HCT116 (cell line): ENCODE measurements at regions not wholly inside any gene's neighbourhood (a gene's known extent, or its start where the extent isn't known, plus 50 kb on each side); places are given as distances from the start of the nearest gene placed in this dataset.

Experiments used
- ATAC-seq: fragments of 200-7000 bp; cut with Tn5 transposase; 2 replicates; pipeline ENCODE4 v1.9.1; 2020; ENCODE audit warnings: mild to moderate bottlenecking, moderate library complexity
- BruUV-seq: library from RNA; stranded (reverse); fragments of 400-500 nt; replicated peaks from 2 replicates; lab custom pipeline; 2021; lab: Mats Ljungman, UMichigan
- CTCF ChIA-PET: fragments of 300-600 bp; sonication (Branson Sonifier 250); formaldehyde crosslinking; loops from one replicate; lab custom pipeline; 2021; ENCODE audit warnings: antibody characterized with exemption; lab: Charles Lee
- POLR2A ChIA-PET: fragments of 300-600, 350-600 bp; sonication (Branson Sonifier 250); formaldehyde crosslinking; loops from one replicate; lab custom pipeline; 2021; ENCODE audit warnings: antibody characterized with exemption; lab: Charles Lee
- RAD21 ChIA-PET, 2 experiments: fragments of 300-600 bp; sonication (Branson Sonifier 250); formaldehyde crosslinking; loops; one replicate each; lab custom pipeline; 2023; ENCODE audit warnings: low total read pairs in 2 of 2; ENCODE audit not compliant: uncharacterized antibody in 2 of 2, unreplicated experiment in 2 of 2, low non-redundant PET in 1 of 2; lab: Charles Lee
- DNase-seq: peaks from one replicate; pipeline ENCODE4 v3.0.0-alpha.2; 2010; ENCODE audit warnings: low read depth, low spot score
- H2AFZ ChIP-seq: fragments of 200-600 bp; shearing (Covaris generic), sonication (generic); 2 replicates; pipeline ENCODE4 v1.6.1; 2017; ENCODE audit warnings: low read depth, mixed run types, mixed read lengths, antibody characterized with exemption, low read length; ENCODE audit not compliant: poor library complexity, severe bottlenecking
- H3K27ac ChIP-seq: 2 replicates; pipeline ENCODE4 v1.5.1; 2012; ENCODE audit warnings: low read depth, low read length
- H3K27me3 ChIP-seq: fragments of 200-600 bp; sonication (generic); 2 replicates; pipeline ENCODE4 v1.6.1; 2016; ENCODE audit warnings: mixed run types, low read length, mixed read lengths; ENCODE audit not compliant: insufficient read depth
- H3K36me3 ChIP-seq, 2 experiments: fragments of 200-500 bp in 1 of 2; fragments of 200-600 bp in 1 of 2; sonication (Bioruptor generic) in 1 of 2; sonication (generic) in 1 of 2; 2 replicates each; pipeline versions ENCODE4 v1.5.1 to v1.6.1; 2014 to 2016; ENCODE audit warnings: low read length in 2 of 2, inconsistent platforms in 1 of 2, mixed read lengths in 1 of 2, mixed run types in 1 of 2; ENCODE audit not compliant: insufficient read depth in 2 of 2, control insufficient read depth in 1 of 2
- H3K4me1 ChIP-seq, 2 experiments: fragments of 200-600 bp in 1 of 2; sonication (generic) in 1 of 2; 2 replicates each; pipeline versions ENCODE4 v1.5.1 to v1.6.1; 2012 to 2017; ENCODE audit warnings: low read length in 2 of 2, inconsistent platforms in 1 of 2, mild to moderate bottlenecking in 1 of 2, mixed read lengths in 1 of 2, mixed run types in 1 of 2, moderate library complexity in 1 of 2; ENCODE audit not compliant: insufficient read depth in 2 of 2, control insufficient read depth in 1 of 2
- H3K4me2 ChIP-seq: fragments of 200-600 bp; sonication (generic); 2 replicates; pipeline ENCODE4 v1.6.1; 2017; ENCODE audit warnings: mixed run types, low read length, mixed read lengths
- H3K4me3 ChIP-seq, 2 experiments: fragments of 200-600 bp in 1 of 2; sonication (generic) in 1 of 2; replicated peaks in 1 of 2; 2 replicates each; pipeline ENCODE4 v1.5.1; 2011 to 2016; ENCODE audit warnings: low read length in 2 of 2, control low read depth in 1 of 2, low read depth in 1 of 2, mild to moderate bottlenecking in 1 of 2, mixed read lengths in 1 of 2, mixed run types in 1 of 2
- H3K79me2 ChIP-seq: fragments of 200-600 bp; sonication (generic); 2 replicates; pipeline ENCODE4 v1.6.1; 2017; ENCODE audit warnings: mild to moderate bottlenecking, mixed run types, low read length, moderate library complexity, mixed read lengths; ENCODE audit not compliant: insufficient read depth
- H3K9ac ChIP-seq: fragments of 200-600 bp; sonication (generic); 2 replicates; pipeline ENCODE4 v1.6.1; 2016; ENCODE audit warnings: low read length, mixed read lengths
- H3K9me2 ChIP-seq: fragments of 200-600 bp; sonication (generic), shearing (Covaris generic); 2 replicates; pipeline ENCODE4 v1.6.1; 2017; ENCODE audit warnings: mixed run types, mild to moderate bottlenecking, moderate library complexity; ENCODE audit not compliant: insufficient read depth
- H3K9me3 ChIP-seq, 2 experiments: fragments of 200-500 bp in 1 of 2; fragments of 200-600 bp in 1 of 2; sonication (Bioruptor generic) in 1 of 2; sonication (generic) in 1 of 2; 2 replicates each; pipeline ENCODE4 v1.6.1; 2014 to 2017; ENCODE audit warnings: low read length in 2 of 2, mixed read lengths in 2 of 2, inconsistent platforms in 1 of 2, low read depth in 1 of 2, mild to moderate bottlenecking in 1 of 2, mixed run types in 1 of 2, moderate library complexity in 1 of 2; ENCODE audit not compliant: control insufficient read depth in 1 of 2, insufficient read depth in 1 of 2
- H4K20me1 ChIP-seq: fragments of 200-600 bp; sonication (generic), shearing (Covaris generic); 2 replicates; pipeline ENCODE4 v1.6.1; 2017; ENCODE audit warnings: mixed run types, mild to moderate bottlenecking, moderate library complexity; ENCODE audit not compliant: insufficient read depth
- ELF1 ChIP-seq: IDR thresholded peaks from 2 replicates; pipeline ENCODE4 v1.6.1; 2012; ENCODE audit warnings: low read depth, borderline replicate concordance
- JUND ChIP-seq: IDR thresholded peaks from 2 replicates; pipeline ENCODE4 v1.6.1; 2012
- MAX ChIP-seq: IDR thresholded peaks from 2 replicates; pipeline ENCODE4 v1.6.1; 2012
- RAD21 ChIP-seq: IDR thresholded peaks from 2 replicates; pipeline ENCODE4 v1.6.1; 2012; ENCODE audit warnings: low read depth, mild to moderate bottlenecking
- SIN3A ChIP-seq: IDR thresholded peaks from 2 replicates; pipeline ENCODE4 v1.6.1; 2012; ENCODE audit warnings: low read depth
- SRF ChIP-seq: IDR thresholded peaks from 2 replicates; pipeline ENCODE4 v1.6.1; 2012; ENCODE audit warnings: low read depth
- YY1 ChIP-seq: IDR thresholded peaks from 2 replicates; pipeline ENCODE4 v1.6.1; 2011; ENCODE audit warnings: low read length, low read depth, moderate library complexity, mild to moderate bottlenecking; ENCODE audit not compliant: insufficient replicate concordance; ENCODE audit errors: extremely low read depth
- ZNF274 ChIP-seq: fragments of 200-500 bp; sonication (Bioruptor generic); IDR thresholded peaks from 2 replicates; pipeline ENCODE4 v1.6.1; 2014; ENCODE audit warnings: mild to moderate bottlenecking, low read depth, low read length, inconsistent platforms
- intact Hi-C: fragments of 100-400 bp; cut with micrococcal nuclease; formaldehyde crosslinking; loops from 2 replicates; pipeline ENCODE4 v1.10.0; 2022

- Histone ChIP-seq H4K20me1 (no peaks in the 10 kb centered on the region), H3K9ac (no peak overlapping the region), H3K9me3 (no peaks in the 10 kb centered on the region), H2AFZ (no peak overlapping the region), H3K4me2 (no peak overlapping the region), H3K27ac (no peak overlapping the region), H3K36me3 (no peaks in the 10 kb centered on the region), H3K79me2 (no peaks in the 10 kb centered on the region), H3K9me2 (0 out of 2 replicates have a peak, but pooled peaks cover 2% of the 10 kb centered on the region), H3K4me1 (no peaks in the 10 kb centered on the region), H3K4me3 (no peak overlapping the region), H3K27me3 (no peaks in the 10 kb centered on the region)
- ATAC-seq = no peak
- ChIA-PET CTCF (no interaction called here), RAD21 (no interaction called here), POLR2A (no interaction called here)
- DNase-seq = no peak
- intact Hi-C loops = no loop called here
- TF ChIP-seq ZNF274 (no peak), SRF (no peak), ELF1 (no peak), YY1 (no peak), JUND (no peak), MAX (no peak)
- no TSS peak for BruUV-seq
Observed at GRCh38 chr10:4310172-4310571, 515.8 kb upstream of the AKR1E2 start.

GRCh38 chr10:4307910-4308309, 518.1 kb upstream of the AKR1E2 start:
- DNase-seq = no peak
- no peak overlapping the region for H3K27ac ChIP-seq
- H3K4me1 ChIP-seq = no peaks in the 10 kb centered on the region
- H3K36me3 ChIP-seq = no peaks in the 10 kb centered on the region
- CTCF ChIA-PET = no interaction called here
- POLR2A ChIA-PET = no interaction called here
- intact Hi-C loops = no loop called here
- no peaks in the 10 kb centered on the region for H4K20me1 ChIP-seq
- H3K9ac ChIP-seq = no peak overlapping the region
- 0 out of 2 replicates have a peak, but pooled peaks cover 2% of the 10 kb centered on the region for H3K9me2 ChIP-seq
- H2AFZ ChIP-seq = no peak overlapping the region
- BruUV-seq = no TSS peak
- ATAC-seq = no peak
- H3K79me2 ChIP-seq = no peaks in the 10 kb centered on the region
- no peaks in the 10 kb centered on the region for H3K9me3 ChIP-seq
- H3K27me3 ChIP-seq = no peaks in the 10 kb centered on the region
- no peak overlapping the region for H3K4me2 ChIP-seq
- H3K4me3 ChIP-seq = no peak overlapping the region
- RAD21 ChIA-PET = no interaction called here
- no peak for TF ChIP-seq SIN3A
- TF ChIP-seq RAD21 = no peak
- no peak for TF ChIP-seq MAX
- TF ChIP-seq, all 23 proteins: peak for 0
